PC-3 (cell line): ENCODE measurements at regions not wholly inside any gene's neighbourhood (a gene's known extent, or its start where the extent isn't known, plus 50 kb on each side); places are given as distances from the start of the nearest gene placed in this dataset.

Experiments used
- EZH2 ChIP-seq: fragments of 300-600 bp; sonication (generic); IDR thresholded peaks from one replicate; pipeline ENCODE4 v1.6.1; 2017; ENCODE audit warnings: antibody characterized with exemption, mild to moderate bottlenecking, low read length; ENCODE audit not compliant: unreplicated experiment
- TF ChIP-seq, protein P1 (sequence below): fragments of 300-600 bp; sonication (generic); conservative IDR thresholded peaks from 2 replicates; pipeline ENCODE4 v1.5.1; 2017; ENCODE audit warnings: antibody characterized with exemption, low read depth, mild to moderate bottlenecking, low read length

DNA sequence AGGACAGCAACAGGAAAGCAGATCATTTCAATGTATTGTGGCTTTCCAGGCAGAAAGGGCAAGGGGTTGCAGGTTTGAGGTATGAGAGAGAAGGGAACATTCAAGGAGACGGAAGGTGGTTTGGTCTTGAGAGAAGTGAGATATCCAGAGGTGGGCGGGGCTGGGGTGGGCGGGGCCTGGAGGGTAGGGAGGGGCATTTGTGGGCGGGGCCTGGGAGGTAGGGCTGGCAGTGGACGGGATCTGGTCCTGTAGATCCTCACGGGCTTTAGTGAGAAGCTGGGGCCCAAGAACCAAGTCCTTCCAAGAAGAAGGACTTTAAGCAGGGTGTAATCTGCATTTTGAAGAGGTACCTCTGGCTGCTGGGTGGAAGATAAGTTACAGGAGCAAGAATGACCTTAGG, 199.2 kb downstream of the MN1 start:
- TF ChIP-seq, protein P1, sequence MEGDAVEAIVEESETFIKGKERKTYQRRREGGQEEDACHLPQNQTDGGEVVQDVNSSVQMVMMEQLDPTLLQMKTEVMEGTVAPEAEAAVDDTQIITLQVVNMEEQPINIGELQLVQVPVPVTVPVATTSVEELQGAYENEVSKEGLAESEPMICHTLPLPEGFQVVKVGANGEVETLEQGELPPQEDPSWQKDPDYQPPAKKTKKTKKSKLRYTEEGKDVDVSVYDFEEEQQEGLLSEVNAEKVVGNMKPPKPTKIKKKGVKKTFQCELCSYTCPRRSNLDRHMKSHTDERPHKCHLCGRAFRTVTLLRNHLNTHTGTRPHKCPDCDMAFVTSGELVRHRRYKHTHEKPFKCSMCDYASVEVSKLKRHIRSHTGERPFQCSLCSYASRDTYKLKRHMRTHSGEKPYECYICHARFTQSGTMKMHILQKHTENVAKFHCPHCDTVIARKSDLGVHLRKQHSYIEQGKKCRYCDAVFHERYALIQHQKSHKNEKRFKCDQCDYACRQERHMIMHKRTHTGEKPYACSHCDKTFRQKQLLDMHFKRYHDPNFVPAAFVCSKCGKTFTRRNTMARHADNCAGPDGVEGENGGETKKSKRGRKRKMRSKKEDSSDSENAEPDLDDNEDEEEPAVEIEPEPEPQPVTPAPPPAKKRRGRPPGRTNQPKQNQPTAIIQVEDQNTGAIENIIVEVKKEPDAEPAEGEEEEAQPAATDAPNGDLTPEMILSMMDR, result no peak
- no peak for TF ChIP-seq EZH2
